CD4-positive, alpha-beta memory T cell (primary cell): ENCODE measurements at regions not wholly inside any gene's neighbourhood (a gene's known extent, or its start where the extent isn't known, plus 50 kb on each side); places are given as distances from the start of the nearest gene placed in this dataset.
"Not testable (repeated sequence)": the region's sequence is repeated elsewhere in the genome, so short reads cannot be mapped to it uniquely, and the experiment has no call there.

Source experiments
- CTCF ChIA-PET: fragments of 350-600 bp; sonication (Branson Sonifier 250); formaldehyde crosslinking; loops from one replicate; lab custom pipeline; 2021; ENCODE audit warnings: inconsistent platforms; ENCODE audit not compliant: partially characterized antibody; lab: Charles Lee
- POLR2A ChIA-PET: fragments of 350-600 bp; sonication (Branson Sonifier 250); formaldehyde crosslinking; loops from one replicate; lab custom pipeline; 2021; ENCODE audit not compliant: partially characterized antibody; lab: Charles Lee
- DNase-seq, 5 donors: peaks; one replicate each; pipeline versions ENCODE4 v3.0.0 to v3.0.0-alpha.2; 2020 to 2022; ENCODE audit warnings: mixed read lengths in 1 of 5
- H3K27ac ChIP-seq: one replicate; pipeline ENCODE4 v1.7.0; 2013; ENCODE audit warnings: low read depth, low read length
- H3K27me3 ChIP-seq: 2 replicates; pipeline ENCODE4 v1.7.0; 2013; ENCODE audit warnings: mild to moderate bottlenecking, low read length, moderate library complexity; ENCODE audit not compliant: insufficient read depth
- H3K36me3 ChIP-seq: 2 replicates; pipeline ENCODE4 v1.7.0; 2013; ENCODE audit warnings: mild to moderate bottlenecking, low read length, moderate library complexity; ENCODE audit not compliant: insufficient read depth
- H3K4me1 ChIP-seq: 2 replicates; pipeline ENCODE4 v1.7.0; 2013; ENCODE audit warnings: mild to moderate bottlenecking, low read length, moderate library complexity; ENCODE audit not compliant: insufficient read depth
- H3K4me3 ChIP-seq, 2 donors: one replicate each; pipeline ENCODE4 v1.7.0; 2013; ENCODE audit warnings: low read length in 2 of 2, mild to moderate bottlenecking in 1 of 2
- H3K9me3 ChIP-seq, 2 donors: one replicate each; pipeline ENCODE4 v1.7.0; 2013; ENCODE audit warnings: low read length in 2 of 2, control low read depth in 1 of 2; ENCODE audit not compliant: control insufficient read depth in 1 of 2
- H3K27ac Mint-ChIP-seq, 7 donors: one replicate each; pipeline ENCODE4 v1.8.0; 2020 to 2021; ENCODE audit warnings: mixed read lengths in 7 of 7, mild to moderate bottlenecking in 6 of 7, inconsistent platforms in 3 of 7, moderate library complexity in 3 of 7
- H3K27me3 Mint-ChIP-seq, 2 donors: one replicate each; pipeline ENCODE4 v1.8.0; 2020 to 2021; ENCODE audit warnings: mixed read lengths in 2 of 2
- H3K36me3 Mint-ChIP-seq, 2 donors: one replicate each; pipeline ENCODE4 v1.8.0; 2020 to 2021; ENCODE audit warnings: mixed read lengths in 2 of 2, inconsistent platforms in 1 of 2, mild to moderate bottlenecking in 1 of 2
- H3K4me1 Mint-ChIP-seq, 4 donors: one replicate each; pipeline ENCODE4 v1.8.0; 2020 to 2021; ENCODE audit warnings: mixed read lengths in 4 of 4, mild to moderate bottlenecking in 1 of 4
- H3K4me3 Mint-ChIP-seq, 8 donors: one replicate each; pipeline ENCODE4 v1.8.0; 2020 to 2021; ENCODE audit warnings: mixed read lengths in 8 of 8, mild to moderate bottlenecking in 7 of 8, moderate library complexity in 6 of 8, inconsistent platforms in 3 of 8
- H3K9me3 Mint-ChIP-seq, 8 donors: one replicate each; pipeline ENCODE4 v1.8.0; 2020 to 2021; ENCODE audit warnings: mixed read lengths in 8 of 8, mild to moderate bottlenecking in 5 of 8, inconsistent platforms in 3 of 8, moderate library complexity in 1 of 8
- intact Hi-C: fragments of 100-400 bp; cut with micrococcal nuclease; formaldehyde crosslinking; loops from one replicate; pipeline ENCODE4 v1.15.1; 2023

GRCh38 chr4:59666645-59667044 is 1533.5 kb upstream of the ADGRL3 start:
- Histone ChIP-seq H3K9me3 (no peaks in the 10 kb centered on the region), H3K36me3 (no peaks in the 10 kb centered on the region), H3K27ac (no peak overlapping the region), H3K4me3 (no peak overlapping the region), H3K27me3 (no peaks in the 10 kb centered on the region), H3K4me1 (no peaks in the 10 kb centered on the region)
- H3K27ac Mint-ChIP-seq, result no peak overlapping the region
- CTCF ChIA-PET, result no interaction called here
- POLR2A ChIA-PET, result no interaction called here
- no peak overlapping the region for H3K4me3 Mint-ChIP-seq
- intact Hi-C loops, result no loop called here
- H3K9me3 Mint-ChIP-seq, result peaks cover 0 to 15% (median 9%) of the 10 kb centered on the region in 8 donors
- H3K4me1 Mint-ChIP-seq, result no peaks in the 10 kb centered on the region
- no peak for DNase-seq
- no peaks in the 10 kb centered on the region for H3K36me3 Mint-ChIP-seq
- H3K27me3 Mint-ChIP-seq, result no peaks in the 10 kb centered on the region

- Histone ChIP-seq H3K4me1 (no peaks in the 10 kb centered on the region), H3K27ac (no peak overlapping the region), H3K4me3 (no peak overlapping the region), H3K27me3 (no peaks in the 10 kb centered on the region), H3K36me3 (no peaks in the 10 kb centered on the region), H3K9me3 (no peaks in the 10 kb centered on the region)
- intact Hi-C loops, result no loop called here
- H3K9me3 Mint-ChIP-seq, result peaks cover 0 to 27% (median 5%) of the 10 kb centered on the region in 8 donors
- CTCF ChIA-PET, result no interaction called here
- DNase-seq, result no peak
- H3K36me3 Mint-ChIP-seq, result no peaks in the 10 kb centered on the region
- no peak overlapping the region for H3K27ac Mint-ChIP-seq
- no peaks in the 10 kb centered on the region for H3K27me3 Mint-ChIP-seq
- POLR2A ChIA-PET, result no interaction called here
- no peaks in the 10 kb centered on the region for H3K4me1 Mint-ChIP-seq
- no peak overlapping the region for H3K4me3 Mint-ChIP-seq
Observed at GRCh38 chr4:59671037-59671436, 1529.1 kb upstream of the ADGRL3 start.

- Mint-ChIP-seq H3K4me3 (no peak overlapping the region), H3K9me3 (peaks cover 2 to 28% (median 8%) of the 10 kb centered on the region in 8 donors), H3K27me3 (no peaks in the 10 kb centered on the region), H3K4me1 (no peaks in the 10 kb centered on the region), H3K27ac (no peak overlapping the region), H3K36me3 (no peaks in the 10 kb centered on the region)
- Histone ChIP-seq H3K4me1 (no peaks in the 10 kb centered on the region), H3K36me3 (no peaks in the 10 kb centered on the region), H3K27ac (no peak overlapping the region), H3K27me3 (no peaks in the 10 kb centered on the region), H3K4me3 (no peak overlapping the region), H3K9me3 (no peaks in the 10 kb centered on the region)
- intact Hi-C loops, result no loop called here
- CTCF ChIA-PET, result no interaction called here
- no peak for DNase-seq
- POLR2A ChIA-PET, result no interaction called here
Observed at GRCh38 chr4:59676389-59676788, 1523.7 kb upstream of the ADGRL3 start.

GRCh38 chr4:59676992-59677391 is 1523.1 kb upstream of the ADGRL3 start:
- H3K4me3 ChIP-seq, H3K4me1 ChIP-seq, H3K27me3 ChIP-seq, POLR2A ChIA-PET, H3K27ac ChIP-seq, intact Hi-C loops, DNase-seq, CTCF ChIA-PET, H3K9me3 ChIP-seq, H3K36me3 ChIP-seq, H3K27ac Mint-ChIP-seq, H3K36me3 Mint-ChIP-seq, H3K4me3 Mint-ChIP-seq, H3K27me3 Mint-ChIP-seq, H3K4me1 Mint-ChIP-seq: not testable (repeated sequence)
- peaks cover 2 to 28% (median 8%) of the 10 kb centered on the region in 8 donors for H3K9me3 Mint-ChIP-seq

- Histone ChIP-seq H3K4me3 (no peak overlapping the region), H3K27me3 (no peaks in the 10 kb centered on the region), H3K9me3 (no peaks in the 10 kb centered on the region), H3K36me3 (no peaks in the 10 kb centered on the region), H3K4me1 (no peaks in the 10 kb centered on the region), H3K27ac (no peak overlapping the region)
- peaks cover 0 to 12% (median 2%) of the 10 kb centered on the region in 8 donors for H3K9me3 Mint-ChIP-seq
- ChIA-PET CTCF (no interaction called here), POLR2A (no interaction called here)
- intact Hi-C loops, result no loop called here
- DNase-seq, result no peak
- no peak overlapping the region for H3K4me3 Mint-ChIP-seq
- H3K27me3 Mint-ChIP-seq, result no peaks in the 10 kb centered on the region
- H3K4me1 Mint-ChIP-seq, result no peaks in the 10 kb centered on the region
- no peak overlapping the region for H3K27ac Mint-ChIP-seq
- no peaks in the 10 kb centered on the region for H3K36me3 Mint-ChIP-seq
Observed at GRCh38 chr4:59685626-59686025, 1514.5 kb upstream of the ADGRL3 start.

GRCh38 chr4:59689149-59689548 is 1511.0 kb upstream of the ADGRL3 start:
- Histone ChIP-seq H3K4me1 (no peaks in the 10 kb centered on the region), H3K36me3 (no peaks in the 10 kb centered on the region), H3K9me3 (no peaks in the 10 kb centered on the region), H3K27me3 (no peaks in the 10 kb centered on the region), H3K27ac (no peak overlapping the region), H3K4me3 (no peak overlapping the region)
- Mint-ChIP-seq H3K9me3 (peaks cover 0 to 10% (median 1%) of the 10 kb centered on the region in 8 donors), H3K4me1 (no peaks in the 10 kb centered on the region), H3K27ac (no peak overlapping the region), H3K36me3 (no peaks in the 10 kb centered on the region), H3K27me3 (no peaks in the 10 kb centered on the region), H3K4me3 (no peak overlapping the region)
- DNase-seq, result no peak
- intact Hi-C loops, result no loop called here
- POLR2A ChIA-PET, result no interaction called here
- CTCF ChIA-PET, result no interaction called here

- no peaks in the 10 kb centered on the region for H3K27me3 Mint-ChIP-seq
- H3K4me3 ChIP-seq, result no peak overlapping the region
- H3K27me3 ChIP-seq, result no peaks in the 10 kb centered on the region
- ChIA-PET CTCF (no interaction called here), POLR2A (no interaction called here)
- no peak overlapping the region for H3K27ac ChIP-seq
- H3K36me3 ChIP-seq, result no peaks in the 10 kb centered on the region
- no peak for DNase-seq
- intact Hi-C loops, result no loop called here
- H3K36me3 Mint-ChIP-seq, result no peaks in the 10 kb centered on the region
- no peaks in the 10 kb centered on the region for H3K4me1 ChIP-seq
- no peaks in the 10 kb centered on the region for H3K4me1 Mint-ChIP-seq
- peaks cover 0 to 8% (median 1%) of the 10 kb centered on the region in 8 donors for H3K9me3 Mint-ChIP-seq
- no peak overlapping the region for H3K4me3 Mint-ChIP-seq
- H3K9me3 ChIP-seq, result no peaks in the 10 kb centered on the region
- H3K27ac Mint-ChIP-seq, result no peak overlapping the region
Observed at GRCh38 chr4:59695355-59696053, 1504.6 kb upstream of the ADGRL3 start.
